Right lung (tissue), 2 donors: ENCODE measurements at regions not wholly inside any gene's neighbourhood (a gene's known extent, or its start where the extent isn't known, plus 50 kb on each side); places are given as distances from the start of the nearest gene placed in this dataset.

Experiments used
- DNase-seq, 2 donors: peaks; one replicate each; pipeline ENCODE4 v3.0.0-alpha.2; 2013

- no peak for DNase-seq
Observed at GRCh38 chrX:30950391-30950790, 61.3 kb upstream of the TAB3 start.

GRCh38 chrX:30949554-30949953 lies 60.5 kb upstream of the TAB3 start:
- DNase-seq = no peak

- DNase-seq = no peak
Observed at GRCh38 chrX:30948626-30949025, 59.6 kb upstream of the TAB3 start.

GRCh38 chrX:30948051-30948450 lies 59.0 kb upstream of the TAB3 start:
- DNase-seq = peak in 1 of 2 donors; percentile 11

GRCh38 chrX:30943984-30944383 lies 54.9 kb upstream of the TAB3 start:
- no peak for DNase-seq

GRCh38 chrX:30941898-30942297 lies 52.8 kb upstream of the TAB3 start:
- no peak for DNase-seq

- no peak for DNase-seq
Observed at GRCh38 chrX:30939928-30940327, 50.9 kb upstream of the TAB3 start.
